ENCODE measurements at regions not wholly inside any gene's neighbourhood (a gene's known extent, or its start where the extent isn't known, plus 50 kb on each side); places are given as distances from the start of the nearest gene placed in this dataset.

- no peak for DNase-seq
Measured at GRCh38 chr3:13171704-13172643, 98.7 kb upstream of the IQSEC1 start.

GRCh38 chr3:13170317-13170716 lies 97.1 kb upstream of the IQSEC1 start:
- DNase-seq: no peak

GRCh38 chr3:13168391-13168790 lies 95.2 kb upstream of the IQSEC1 start:
- no peak for DNase-seq

GRCh38 chr3:13167829-13168228 lies 94.6 kb upstream of the IQSEC1 start:
- DNase-seq: no peak

GRCh38 chr3:13167064-13167743 lies 94.0 kb upstream of the IQSEC1 start:
- DNase-seq: no peak

- DNase-seq: no peak
Measured at GRCh38 chr3:13166243-13167063, 93.2 kb upstream of the IQSEC1 start.

- no peak for DNase-seq
Measured at GRCh38 chr3:13165576-13165975, 92.3 kb upstream of the IQSEC1 start.

- no peak for DNase-seq
Measured at GRCh38 chr3:13164893-13165492, 91.8 kb upstream of the IQSEC1 start.

GRCh38 chr3:13163848-13164382 lies 90.7 kb upstream of the IQSEC1 start:
- no peak for DNase-seq

GRCh38 chr3:13162549-13163320 lies 89.5 kb upstream of the IQSEC1 start:
- DNase-seq: no peak

- no peak for DNase-seq
Measured at GRCh38 chr3:13161771-13162535, 88.7 kb upstream of the IQSEC1 start.

- no peak for DNase-seq
Measured at GRCh38 chr3:13161021-13161759, 88.0 kb upstream of the IQSEC1 start.

GRCh38 chr3:13160619-13161018 lies 87.4 kb upstream of the IQSEC1 start:
- no peak for DNase-seq

- DNase-seq: no peak
Measured at GRCh38 chr3:13159890-13160289, 86.7 kb upstream of the IQSEC1 start.

- DNase-seq: no peak
Measured at GRCh38 chr3:13158871-13159270, 85.6 kb upstream of the IQSEC1 start.

- no peak for DNase-seq
Measured at GRCh38 chr3:13158408-13158807, 85.2 kb upstream of the IQSEC1 start.

GRCh38 chr3:13157986-13158385 lies 84.8 kb upstream of the IQSEC1 start:
- DNase-seq: no peak

- no peak for DNase-seq
Measured at GRCh38 chr3:13152826-13153710, 79.8 kb upstream of the IQSEC1 start.

GRCh38 chr3:13150624-13151023 lies 77.4 kb upstream of the IQSEC1 start:
- DNase-seq: no peak

All from tongue (tissue), 1 donor.